ENCODE measurements at regions not wholly inside any gene's neighbourhood (a gene's known extent, or its start where the extent isn't known, plus 50 kb on each side); places are given as distances from the start of the nearest gene placed in this dataset.

DNA sequence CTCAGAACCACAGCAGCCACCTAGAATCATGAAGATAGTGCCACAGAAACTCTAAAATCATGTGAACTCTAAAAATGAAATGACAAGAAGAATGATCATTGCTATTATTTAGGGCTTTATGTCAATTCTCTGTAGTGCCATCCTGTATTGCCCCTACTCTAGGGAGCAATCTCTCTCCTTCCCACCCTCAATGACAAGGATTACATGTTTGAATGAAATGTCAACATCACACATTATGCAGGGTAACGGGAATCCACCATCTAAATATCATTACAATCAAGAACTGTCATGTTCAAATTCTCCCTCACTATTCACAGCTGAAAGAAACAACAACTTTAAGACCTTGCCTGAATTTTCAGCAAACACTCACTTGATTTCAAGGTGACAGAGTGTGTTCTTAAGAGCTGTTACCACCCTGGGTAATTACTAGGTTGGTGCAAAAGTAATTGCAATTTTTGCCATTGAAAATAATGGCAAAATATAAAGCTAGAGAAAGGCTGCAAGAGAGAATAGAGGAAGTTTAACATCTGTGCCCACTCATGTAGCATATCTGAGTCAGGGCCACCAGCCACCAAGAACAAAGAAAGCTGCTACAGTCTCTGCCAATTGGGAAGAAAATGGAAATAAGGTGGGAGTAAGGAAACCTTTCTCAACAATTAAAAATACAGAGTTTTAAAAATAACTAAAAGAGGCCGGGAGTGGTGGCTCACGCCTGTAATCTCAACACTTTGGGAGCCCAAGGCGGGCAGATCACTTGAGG lies 112.8 kb upstream of the PSMD7 start:
- Histone ChIP-seq H3K4me3 (replicated peaks in 1 of 4; ENCODE audit: control extremely low read depth in 1 of 4, insufficient read depth in 1 of 4, low read depth in 3 of 4, low read length in 4 of 4) (no peak overlapping the region), H3K9me3 (ENCODE audit: control insufficient read depth, insufficient read depth, low read depth, low read length) (no peaks in the 10 kb centered on the region), H3K9ac (ENCODE audit: insufficient read depth, low read length) (no peak overlapping the region), H3K79me2 (ENCODE audit: control insufficient read depth, insufficient read depth, low read length) (no peaks in the 10 kb centered on the region), H3K27me3 (ENCODE audit: control insufficient read depth, insufficient read depth, low read length) (no peaks in the 10 kb centered on the region), H3K36me3 (ENCODE audit: control insufficient read depth, insufficient read depth, low read length) (no peaks in the 10 kb centered on the region), H3K4me2 (ENCODE audit: extremely low read depth, insufficient read depth, low read length) (no peak overlapping the region), H2AFZ (ENCODE audit: low read length) (no peak overlapping the region), H3K4me1 (ENCODE audit: control insufficient read depth, extremely low read depth, insufficient read depth, low read length) (no peaks in the 10 kb centered on the region), H3K27ac (ENCODE audit: insufficient read depth, low read length) (no peak overlapping the region), H4K20me1 (ENCODE audit: control insufficient read depth, extremely low read depth, insufficient read depth, low read length) (no peaks in the 10 kb centered on the region)
- no peak for DNase-seq (ENCODE audit: low read depth in 2 of 2)
- TF ChIP-seq, protein P1, sequence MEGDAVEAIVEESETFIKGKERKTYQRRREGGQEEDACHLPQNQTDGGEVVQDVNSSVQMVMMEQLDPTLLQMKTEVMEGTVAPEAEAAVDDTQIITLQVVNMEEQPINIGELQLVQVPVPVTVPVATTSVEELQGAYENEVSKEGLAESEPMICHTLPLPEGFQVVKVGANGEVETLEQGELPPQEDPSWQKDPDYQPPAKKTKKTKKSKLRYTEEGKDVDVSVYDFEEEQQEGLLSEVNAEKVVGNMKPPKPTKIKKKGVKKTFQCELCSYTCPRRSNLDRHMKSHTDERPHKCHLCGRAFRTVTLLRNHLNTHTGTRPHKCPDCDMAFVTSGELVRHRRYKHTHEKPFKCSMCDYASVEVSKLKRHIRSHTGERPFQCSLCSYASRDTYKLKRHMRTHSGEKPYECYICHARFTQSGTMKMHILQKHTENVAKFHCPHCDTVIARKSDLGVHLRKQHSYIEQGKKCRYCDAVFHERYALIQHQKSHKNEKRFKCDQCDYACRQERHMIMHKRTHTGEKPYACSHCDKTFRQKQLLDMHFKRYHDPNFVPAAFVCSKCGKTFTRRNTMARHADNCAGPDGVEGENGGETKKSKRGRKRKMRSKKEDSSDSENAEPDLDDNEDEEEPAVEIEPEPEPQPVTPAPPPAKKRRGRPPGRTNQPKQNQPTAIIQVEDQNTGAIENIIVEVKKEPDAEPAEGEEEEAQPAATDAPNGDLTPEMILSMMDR (conservative IDR thresholded peaks at IDR 0.05 in 1 of 2, IDR thresholded peaks at IDR 0.05 in 1 of 2; ENCODE audit: low read depth in 1 of 2, low read length in 2 of 2), result no peak
- no peak for TF ChIP-seq EZH2 (IDR thresholded peaks at IDR 0.05; ENCODE audit: low read length, missing control alignments)

DNA sequence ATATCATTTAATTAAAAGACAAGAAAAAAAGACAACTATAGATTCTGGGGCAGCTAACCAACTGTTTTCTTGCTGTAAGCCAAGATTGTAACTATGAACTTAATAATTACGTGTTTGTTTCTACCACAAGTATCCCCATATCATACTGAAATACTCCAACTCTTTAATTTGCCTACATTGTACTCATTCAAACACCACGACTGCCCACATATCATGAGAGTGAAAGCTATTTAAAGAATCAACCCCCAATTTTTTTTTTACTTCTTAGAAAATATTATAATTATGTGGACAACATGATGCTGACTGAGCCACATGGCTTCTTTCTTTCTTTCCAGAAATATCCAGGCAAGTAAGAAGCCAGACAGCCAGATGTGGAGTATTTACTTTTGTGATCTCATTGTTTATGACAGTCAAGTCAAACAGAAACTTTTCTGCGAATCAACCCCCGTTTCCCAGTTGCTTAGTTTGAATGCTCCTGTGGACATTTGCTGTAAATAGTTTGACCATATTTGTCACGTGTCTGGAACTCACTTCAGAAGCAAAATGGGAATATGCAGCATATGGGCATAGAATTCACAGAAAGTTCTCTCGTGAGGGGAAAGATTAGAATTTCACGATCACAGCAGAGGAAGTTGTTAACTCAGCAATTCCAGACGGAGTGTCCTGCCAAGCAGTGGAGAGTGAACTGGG lies 126.8 kb upstream of the PSMD7 start:
- no peak overlapping the region for H3K9ac ChIP-seq (ENCODE audit: insufficient read depth, low read length)
- H3K79me2 ChIP-seq (ENCODE audit: control insufficient read depth, insufficient read depth, low read length), result no peaks in the 10 kb centered on the region
- peak overlapping the region; percentile 64 for H3K4me2 ChIP-seq (ENCODE audit: extremely low read depth, insufficient read depth, low read length)
- H3K9me3 ChIP-seq (ENCODE audit: control insufficient read depth, insufficient read depth, low read depth, low read length), result no peaks in the 10 kb centered on the region
- no peaks in the 10 kb centered on the region for H4K20me1 ChIP-seq (ENCODE audit: control insufficient read depth, extremely low read depth, insufficient read depth, low read length)
- H2AFZ ChIP-seq (ENCODE audit: low read length), result peak overlapping the region; percentile 63
- H3K27ac ChIP-seq (ENCODE audit: insufficient read depth, low read length), result peak overlapping the region; percentile 34
- DNase-seq (ENCODE audit: low read depth in 2 of 2), result peak in 1 of 2 donors; percentile 97
- H3K27me3 ChIP-seq (ENCODE audit: control insufficient read depth, insufficient read depth, low read length), result no peaks in the 10 kb centered on the region
- no peaks in the 10 kb centered on the region for H3K36me3 ChIP-seq (ENCODE audit: control insufficient read depth, insufficient read depth, low read length)
- H3K4me1 ChIP-seq (ENCODE audit: control insufficient read depth, extremely low read depth, insufficient read depth, low read length), result no peaks in the 10 kb centered on the region
- peak overlapping the region; percentile 6 to 39 (median 30) for H3K4me3 ChIP-seq (replicated peaks in 1 of 4; ENCODE audit: control extremely low read depth in 1 of 4, insufficient read depth in 1 of 4, low read depth in 3 of 4, low read length in 4 of 4)
- TF ChIP-seq EZH2 (IDR thresholded peaks at IDR 0.05; ENCODE audit: low read length, missing control alignments), result no peak
- TF ChIP-seq, protein P1 (conservative IDR thresholded peaks at IDR 0.05 in 1 of 2, IDR thresholded peaks at IDR 0.05 in 1 of 2; ENCODE audit: low read depth in 1 of 2, low read length in 2 of 2), result no peak

DNA sequence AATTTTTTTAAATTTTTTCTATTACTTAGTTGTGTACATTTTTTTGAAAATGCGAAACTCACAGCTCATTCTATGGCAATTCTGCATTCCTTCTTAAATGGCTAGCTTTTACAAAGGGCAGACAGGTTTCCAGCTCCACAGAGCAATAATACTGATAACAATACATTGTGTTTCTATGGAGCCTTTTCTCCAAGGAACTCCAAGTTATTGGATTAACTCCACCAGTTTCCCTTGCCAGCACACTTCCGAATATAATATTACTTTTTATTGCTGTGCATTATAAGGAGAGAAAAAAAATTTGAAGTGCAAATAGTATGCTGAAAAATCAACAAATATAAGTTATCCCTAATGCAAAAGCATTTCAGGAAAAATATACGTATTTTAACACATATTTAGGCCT lies 127.5 kb upstream of the PSMD7 start:
- DNase-seq (ENCODE audit: low read depth in 2 of 2), result no peak
- H3K4me2 ChIP-seq (ENCODE audit: extremely low read depth, insufficient read depth, low read length), result no peak overlapping the region
- no peaks in the 10 kb centered on the region for H3K27me3 ChIP-seq (ENCODE audit: control insufficient read depth, insufficient read depth, low read length)
- H3K79me2 ChIP-seq (ENCODE audit: control insufficient read depth, insufficient read depth, low read length), result no peaks in the 10 kb centered on the region
- TF ChIP-seq EZH2 (IDR thresholded peaks at IDR 0.05; ENCODE audit: low read length, missing control alignments), result no peak
- TF ChIP-seq, protein P1 (conservative IDR thresholded peaks at IDR 0.05 in 1 of 2, IDR thresholded peaks at IDR 0.05 in 1 of 2; ENCODE audit: low read depth in 1 of 2, low read length in 2 of 2), result no peak
- H3K36me3 ChIP-seq (ENCODE audit: control insufficient read depth, insufficient read depth, low read length), result no peaks in the 10 kb centered on the region
- no peak overlapping the region for H2AFZ ChIP-seq (ENCODE audit: low read length)
- no peak overlapping the region for H3K27ac ChIP-seq (ENCODE audit: insufficient read depth, low read length)
- no peaks in the 10 kb centered on the region for H3K4me1 ChIP-seq (ENCODE audit: control insufficient read depth, extremely low read depth, insufficient read depth, low read length)
- no peak overlapping the region for H3K4me3 ChIP-seq (replicated peaks in 1 of 4; ENCODE audit: control extremely low read depth in 1 of 4, insufficient read depth in 1 of 4, low read depth in 3 of 4, low read length in 4 of 4)
- H3K9ac ChIP-seq (ENCODE audit: insufficient read depth, low read length), result no peak overlapping the region
- no peaks in the 10 kb centered on the region for H4K20me1 ChIP-seq (ENCODE audit: control insufficient read depth, extremely low read depth, insufficient read depth, low read length)
- no peaks in the 10 kb centered on the region for H3K9me3 ChIP-seq (ENCODE audit: control insufficient read depth, insufficient read depth, low read depth, low read length)

All from fibroblast of lung (primary cell).